Erythroblast (primary cell): ENCODE measurements at regions not wholly inside any gene's neighbourhood (a gene's known extent, or its start where the extent isn't known, plus 50 kb on each side); places are given as distances from the start of the nearest gene placed in this dataset.

Experiments used
- GATA1 ChIP-seq: IDR thresholded peaks from 2 replicates; pipeline ENCODE4 v1.6.1; 2011; ENCODE audit warnings: low read depth, mild to moderate bottlenecking, control low read depth, low read length, moderate library complexity
- POLR2A ChIP-seq: IDR thresholded peaks from 2 replicates; pipeline ENCODE4 v1.6.1; 2011; ENCODE audit warnings: mild to moderate bottlenecking, low read length

DNA sequence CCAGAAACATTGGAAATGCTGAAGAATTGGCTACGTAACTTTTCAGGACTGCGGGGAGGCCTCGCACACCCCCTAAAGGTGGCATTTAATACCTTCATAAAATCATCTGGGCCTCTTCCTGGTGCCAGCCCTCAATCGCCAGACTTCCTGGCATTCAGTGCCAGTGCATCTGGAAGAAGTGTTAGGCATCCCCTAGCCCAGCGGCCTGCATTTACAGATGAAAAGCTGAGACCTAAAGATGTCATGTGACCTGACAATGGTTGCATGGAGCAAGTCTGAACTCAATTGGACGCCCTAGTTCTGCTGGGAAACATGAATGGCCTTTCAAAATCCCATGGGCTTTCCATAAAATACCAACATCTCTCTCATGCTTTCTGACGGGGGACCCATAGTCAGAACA, 81.0 kb upstream of the TMEM45B start:
- no peak for TF ChIP-seq POLR2A
- TF ChIP-seq GATA1 = no peak
